Ishikawa (cell line): ENCODE measurements at regions not wholly inside any gene's neighbourhood (a gene's known extent, or its start where the extent isn't known, plus 50 kb on each side); places are given as distances from the start of the nearest gene placed in this dataset.

Experiments
- CEBPB ChIP-seq: IDR thresholded peaks from 2 replicates; pipeline ENCODE4 v1.6.1; 2012
- EP300 ChIP-seq: IDR thresholded peaks from 2 replicates; pipeline ENCODE4 v1.6.1; 2012; ENCODE audit warnings: borderline replicate concordance
- NFIC ChIP-seq: IDR thresholded peaks from 2 replicates; pipeline ENCODE4 v1.6.1; 2012
- RAD21 ChIP-seq: IDR thresholded peaks from 2 replicates; pipeline ENCODE4 v1.6.1; 2012; ENCODE audit warnings: low read depth
- REST ChIP-seq: IDR thresholded peaks from 2 replicates; pipeline ENCODE4 v1.6.1; 2012; ENCODE audit warnings: low read depth, mild to moderate bottlenecking
- TAF1 ChIP-seq: IDR thresholded peaks from 2 replicates; pipeline ENCODE4 v1.6.1; 2012; ENCODE audit warnings: low read depth, mild to moderate bottlenecking
- TCF12 ChIP-seq: IDR thresholded peaks from 2 replicates; pipeline ENCODE4 v1.6.1; 2012; ENCODE audit warnings: low read depth
- TEAD4 ChIP-seq: IDR thresholded peaks from 2 replicates; pipeline ENCODE4 v1.6.1; 2012
- YY1 ChIP-seq: IDR thresholded peaks from 2 replicates; pipeline ENCODE4 v1.6.1; 2012; ENCODE audit warnings: low read depth
- ZBTB7A ChIP-seq: IDR thresholded peaks from 2 replicates; pipeline ENCODE4 v1.6.1; 2012; ENCODE audit warnings: low read depth
- TF ChIP-seq, protein P1 (sequence below): IDR thresholded peaks from 2 replicates; pipeline ENCODE4 v1.6.1; 2012
- TF ChIP-seq, protein P2 (sequence below): IDR thresholded peaks from 2 replicates; pipeline ENCODE4 v1.6.1; 2012

GRCh38 chr13:76738616-76739015 lies 147.6 kb downstream of the KCTD12 start:
- TF ChIP-seq REST (no peak), RAD21 (no peak), EP300 (no peak), TCF12 (no peak), CEBPB (no peak), TEAD4 (no peak), TAF1 (no peak), NFIC (no peak), YY1 (no peak), ZBTB7A (no peak)
- TF ChIP-seq, protein P1, sequence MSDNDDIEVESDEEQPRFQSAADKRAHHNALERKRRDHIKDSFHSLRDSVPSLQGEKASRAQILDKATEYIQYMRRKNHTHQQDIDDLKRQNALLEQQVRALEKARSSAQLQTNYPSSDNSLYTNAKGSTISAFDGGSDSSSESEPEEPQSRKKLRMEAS: no peak
- TF ChIP-seq, protein P2, sequence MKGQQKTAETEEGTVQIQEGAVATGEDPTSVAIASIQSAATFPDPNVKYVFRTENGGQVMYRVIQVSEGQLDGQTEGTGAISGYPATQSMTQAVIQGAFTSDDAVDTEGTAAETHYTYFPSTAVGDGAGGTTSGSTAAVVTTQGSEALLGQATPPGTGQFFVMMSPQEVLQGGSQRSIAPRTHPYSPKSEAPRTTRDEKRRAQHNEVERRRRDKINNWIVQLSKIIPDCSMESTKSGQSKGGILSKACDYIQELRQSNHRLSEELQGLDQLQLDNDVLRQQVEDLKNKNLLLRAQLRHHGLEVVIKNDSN: no peak
